ENCODE measurements at regions not wholly inside any gene's neighbourhood (a gene's known extent, or its start where the extent isn't known, plus 50 kb on each side); places are given as distances from the start of the nearest gene placed in this dataset.

DNA sequence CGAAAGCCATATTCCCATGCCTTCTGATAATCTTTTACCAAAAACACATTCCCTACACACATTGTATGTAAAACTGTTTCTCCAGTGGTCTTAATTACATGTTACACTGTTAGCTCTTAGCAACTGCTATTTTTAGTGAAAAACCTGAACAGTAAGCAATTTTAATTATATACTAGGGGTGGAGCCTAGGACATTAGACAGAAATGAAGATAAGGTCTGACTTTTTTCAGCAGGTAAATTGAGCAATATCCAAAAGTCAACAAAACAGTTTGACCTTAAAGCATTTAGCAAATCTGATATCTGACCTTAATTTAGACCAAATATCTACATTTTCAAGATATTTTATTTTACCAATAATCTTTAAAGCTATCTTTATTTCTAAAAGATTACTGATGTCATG, 60.2 kb downstream of the PDE6H start:
- no peak overlapping the region for H3K4me2 ChIP-seq
- intact Hi-C loops (cut with micrococcal nuclease; ENCODE audit: unreplicated experiment) = no loop called here
- H3K9me3 ChIP-seq (ENCODE audit: insufficient read depth, low read depth) = no peaks in the 10 kb centered on the region
- H3K4me3 ChIP-seq = no peak overlapping the region
- H3K27me3 ChIP-seq (ENCODE audit: insufficient read depth, low read depth) = no peaks in the 10 kb centered on the region
- no peak overlapping the region for H3K27ac ChIP-seq
- H3K9me2 ChIP-seq (ENCODE audit: insufficient read depth) = no peaks in the 10 kb centered on the region
- no peaks in the 10 kb centered on the region for H3F3A ChIP-seq (ENCODE audit: insufficient read depth, low read depth)
- H3K36me3 ChIP-seq (ENCODE audit: low read depth) = no peaks in the 10 kb centered on the region
- no peaks in the 10 kb centered on the region for H3K4me1 ChIP-seq (replicated peaks; ENCODE audit: insufficient read depth)
- ChIA-PET POLR2A (ENCODE audit: unreplicated experiment) (no interaction called here), CTCF (no interaction called here)
- TF ChIP-seq EZH2 (IDR thresholded peaks at IDR 0.05; ENCODE audit: low read depth) = no peak
- TF ChIP-seq CTCF (conservative IDR thresholded peaks at IDR 0.05) = no peak
- no peak overlapping the region for H2AFZ ChIP-seq
- BruUV-seq (replicated peaks) = no TSS peak
- H3K79me2 ChIP-seq (ENCODE audit: low read depth) = no peaks in the 10 kb centered on the region
- no peak for DNase-seq
- no peaks in the 10 kb centered on the region for H4K20me1 ChIP-seq (ENCODE audit: insufficient read depth)

GRCh38 chr12:15033641-15034040, 60.8 kb downstream of the PDE6H start:
- CTCF ChIA-PET = no interaction called here
- Histone ChIP-seq H3K4me1 (replicated peaks; ENCODE audit: insufficient read depth) (no peaks in the 10 kb centered on the region), H3K36me3 (ENCODE audit: low read depth) (no peaks in the 10 kb centered on the region), H4K20me1 (ENCODE audit: insufficient read depth) (no peaks in the 10 kb centered on the region), H3K27me3 (ENCODE audit: insufficient read depth, low read depth) (no peaks in the 10 kb centered on the region), H2AFZ (no peak overlapping the region), H3K27ac (no peak overlapping the region), H3K79me2 (ENCODE audit: low read depth) (no peaks in the 10 kb centered on the region), H3K4me2 (no peak overlapping the region), H3K9me3 (ENCODE audit: insufficient read depth, low read depth) (no peaks in the 10 kb centered on the region), H3F3A (ENCODE audit: insufficient read depth, low read depth) (no peaks in the 10 kb centered on the region), H3K4me3 (no peak overlapping the region), H3K9me2 (ENCODE audit: insufficient read depth) (no peaks in the 10 kb centered on the region)
- intact Hi-C loops (cut with micrococcal nuclease; ENCODE audit: unreplicated experiment) = no loop called here
- DNase-seq = no peak
- no TSS peak for BruUV-seq (replicated peaks)
- POLR2A ChIA-PET (ENCODE audit: unreplicated experiment) = no interaction called here
- TF ChIP-seq CTCF (conservative IDR thresholded peaks at IDR 0.05) (no peak), EZH2 (IDR thresholded peaks at IDR 0.05; ENCODE audit: low read depth) (no peak)

- Histone ChIP-seq H3F3A (ENCODE audit: insufficient read depth, low read depth) (no peaks in the 10 kb centered on the region), H3K79me2 (ENCODE audit: low read depth) (no peaks in the 10 kb centered on the region), H4K20me1 (ENCODE audit: insufficient read depth) (no peaks in the 10 kb centered on the region), H3K36me3 (ENCODE audit: low read depth) (no peaks in the 10 kb centered on the region), H3K4me2 (no peak overlapping the region), H3K27me3 (ENCODE audit: insufficient read depth, low read depth) (no peaks in the 10 kb centered on the region), H2AFZ (no peak overlapping the region), H3K27ac (no peak overlapping the region), H3K9me2 (ENCODE audit: insufficient read depth) (no peaks in the 10 kb centered on the region), H3K9me3 (ENCODE audit: insufficient read depth, low read depth) (no peaks in the 10 kb centered on the region), H3K4me1 (replicated peaks; ENCODE audit: insufficient read depth) (no peaks in the 10 kb centered on the region), H3K4me3 (no peak overlapping the region)
- TF ChIP-seq CTCF (conservative IDR thresholded peaks at IDR 0.05) (no peak), EZH2 (IDR thresholded peaks at IDR 0.05; ENCODE audit: low read depth) (no peak)
- BruUV-seq (replicated peaks) = no TSS peak
- intact Hi-C loops (cut with micrococcal nuclease; ENCODE audit: unreplicated experiment) = no loop called here
- ChIA-PET CTCF (no interaction called here), POLR2A (ENCODE audit: unreplicated experiment) (interaction anchor here (0.6 kb wide), 1 partner anchor 211 kb away, joined by 7 read pairs; no protein-coding TSS in a partner anchor)
- DNase-seq = no peak
Measured at GRCh38 chr12:15035185-15035584, 62.3 kb downstream of the PDE6H start.
